ENCODE measurements at regions not wholly inside any gene's neighbourhood (a gene's known extent, or its start where the extent isn't known, plus 50 kb on each side); places are given as distances from the start of the nearest gene placed in this dataset.

- no peak overlapping the region for H2BK5ac ChIP-seq (ENCODE audit: low read depth, low read length)
- H3K36me3 ChIP-seq (ENCODE audit: control insufficient read depth in 2 of 4, insufficient read depth in 4 of 4, low read length in 3 of 4), result no peaks in the 10 kb centered on the region
- H2BK20ac ChIP-seq (ENCODE audit: low read length), result no peak overlapping the region
- no peaks in the 10 kb centered on the region for H3K23me2 ChIP-seq (ENCODE audit: low read depth, low read length)
- no peak overlapping the region for H3K14ac ChIP-seq (ENCODE audit: insufficient read length)
- no peak overlapping the region for H2BK120ac ChIP-seq (replicated peaks; ENCODE audit: low read depth, low read length)
- ChIA-PET CTCF (ENCODE audit: partially characterized antibody) (no interaction called here), POLR2A (ENCODE audit: partially characterized antibody) (no interaction called here)
- no peaks in the 10 kb centered on the region for H3K4me1 ChIP-seq (replicated peaks in 1 of 4; ENCODE audit: control insufficient read depth in 3 of 4, insufficient read depth in 4 of 4, low read length in 3 of 4)
- no peak overlapping the region for H3K4ac ChIP-seq (replicated peaks; ENCODE audit: insufficient read length, low read depth, low read length)
- H3K4me3 ChIP-seq (ENCODE audit: extremely low read depth in 1 of 4, insufficient read depth in 2 of 4, low read depth in 3 of 4, low read length in 4 of 4), result no peak overlapping the region
- no peaks in the 10 kb centered on the region for H3K9me3 ChIP-seq (ENCODE audit: insufficient read depth in 2 of 2, low read depth in 1 of 2, low read length in 1 of 2)
- DNase-seq (ENCODE audit: low read depth in 1 of 2, low spot score in 2 of 2) (no peak), FAIRE-seq (no peak)
- no peaks in the 10 kb centered on the region for H3K27me3 ChIP-seq (replicated peaks in 1 of 4; ENCODE audit: control insufficient read depth in 3 of 4, extremely low read depth in 1 of 4, insufficient read depth in 3 of 4, low read length in 3 of 4)
- H3K27ac ChIP-seq (ENCODE audit: low read depth, low read length), result no peak overlapping the region
- no peak overlapping the region for H3K23ac ChIP-seq (ENCODE audit: insufficient read length)
- H3K79me1 ChIP-seq (ENCODE audit: low read depth, low read length), result no peaks in the 10 kb centered on the region
- no peaks in the 10 kb centered on the region for H3K79me2 ChIP-seq (ENCODE audit: control insufficient read depth in 1 of 2, insufficient read depth in 2 of 2, low read length in 2 of 2)
- WGBS, 2 experiments (ENCODE audit: extremely low coverage in 1 of 2, insufficient coverage in 1 of 2, insufficient read length in 1 of 2, insufficient replicate concordance in 2 of 2, low coverage in 1 of 2, low lambda C conversion rate in 2 of 2, missing lambda C conversion rate in 1 of 2), result 97% methylated on average over 2 of the region's 2 CpGs; no CpG with 5 or more reads in 1 of the 2 experiments
- TF ChIP-seq RFX5 (IDR thresholded peaks at IDR 0.05; ENCODE audit: borderline replicate concordance, low read depth, low read length) (no peak), E2F6 (IDR thresholded peaks at IDR 0.05) (no peak), HDAC2 (IDR thresholded peaks at IDR 0.05; ENCODE audit: borderline replicate concordance in 1 of 2, low read depth in 2 of 2, low read length in 2 of 2) (no peak), SIX5 (IDR thresholded peaks at IDR 0.05; ENCODE audit: low read depth, low read length) (no peak), KDM4A (IDR thresholded peaks at IDR 0.05; ENCODE audit: low read depth, low read length, severe bottlenecking) (no peak), SP2 (IDR thresholded peaks at IDR 0.05; ENCODE audit: low read length) (no peak)
- no peak overlapping the region for H4K8ac ChIP-seq (ENCODE audit: extremely low read depth, insufficient read depth, low read length)
- H4K5ac ChIP-seq (ENCODE audit: insufficient read length, low read depth, low read length), result no peak overlapping the region
- H2BK15ac ChIP-seq (ENCODE audit: low read length), result no peak overlapping the region
- no peak overlapping the region for H3K56ac ChIP-seq (replicated peaks; ENCODE audit: insufficient read length, low read depth, low read length)
- no peak overlapping the region for H3K18ac ChIP-seq (ENCODE audit: extremely low read depth, low read length)
- no peak overlapping the region for H3K4me2 ChIP-seq (ENCODE audit: insufficient read depth in 1 of 2, low read depth in 2 of 2, low read length in 2 of 2)
- no peak overlapping the region for H2AFZ ChIP-seq (ENCODE audit: low read length)
- H3K9ac ChIP-seq (replicated peaks in 1 of 4; ENCODE audit: extremely low read depth in 1 of 4, low read depth in 3 of 4, low read length in 3 of 4), result no peak overlapping the region
- H2AK5ac ChIP-seq (ENCODE audit: low read depth, low read length), result no peak overlapping the region
- no peaks in the 10 kb centered on the region for H4K20me1 ChIP-seq (replicated peaks in 1 of 2; ENCODE audit: control insufficient read depth in 1 of 2, insufficient read depth in 2 of 2, low read length in 2 of 2)
- no peak overlapping the region for H2BK12ac ChIP-seq (ENCODE audit: low read depth, low read length)
- no peak overlapping the region for H4K91ac ChIP-seq (replicated peaks; ENCODE audit: insufficient read length, low read length)
These were observed 884.5 kb upstream of the ADGRL3 start for GRCh38 chr4:60315586-60315985.
